ENCODE measurements at regions not wholly inside any gene's neighbourhood (a gene's known extent, or its start where the extent isn't known, plus 50 kb on each side); places are given as distances from the start of the nearest gene placed in this dataset.

DNA sequence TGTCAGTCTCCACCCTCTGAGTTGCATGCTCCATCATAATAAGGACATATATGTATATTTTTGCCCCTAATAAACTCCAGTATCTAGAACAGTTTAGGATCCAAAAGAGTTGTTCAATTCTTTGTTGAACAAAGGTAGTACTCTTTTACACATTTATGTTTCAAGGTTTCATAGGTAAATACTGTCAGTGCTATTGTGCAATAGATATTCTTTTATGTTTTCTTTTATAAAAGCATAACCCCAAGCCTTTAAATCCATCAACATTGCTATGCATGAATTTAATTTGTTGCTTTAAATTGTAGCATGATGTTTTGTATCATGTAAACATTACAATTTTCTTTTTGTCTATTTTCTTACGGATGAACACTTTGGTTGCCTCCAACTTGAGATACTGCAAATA is 469.7 kb upstream of the COBL start:
- Histone ChIP-seq H3K4me2 (ENCODE audit: insufficient read depth in 1 of 2, low read depth in 2 of 2, low read length in 2 of 2) (no peak overlapping the region), H3K4ac (replicated peaks; ENCODE audit: insufficient read length, low read depth, low read length) (no peak overlapping the region), H3K23ac (ENCODE audit: insufficient read length) (no peak overlapping the region), H2BK20ac (ENCODE audit: low read length) (no peak overlapping the region), H3K18ac (ENCODE audit: extremely low read depth, low read length) (no peak overlapping the region), H3K27ac (ENCODE audit: low read depth, low read length) (no peak overlapping the region), H2BK12ac (ENCODE audit: low read depth, low read length) (no peak overlapping the region), H2BK5ac (ENCODE audit: low read depth, low read length) (no peak overlapping the region), H2BK120ac (replicated peaks; ENCODE audit: low read depth, low read length) (no peak overlapping the region), H3K9ac (replicated peaks in 1 of 4; ENCODE audit: extremely low read depth in 1 of 4, low read depth in 3 of 4, low read length in 3 of 4) (no peak overlapping the region), H3K56ac (replicated peaks; ENCODE audit: insufficient read length, low read depth, low read length) (no peak overlapping the region), H3K4me1 (replicated peaks in 1 of 4; ENCODE audit: control insufficient read depth in 3 of 4, insufficient read depth in 4 of 4, low read length in 3 of 4) (peaks cover 0 to 3% (median 1%) of the 10 kb centered on the region in 4 experiments; a peak in 2 of 7 replicates), H2AK5ac (ENCODE audit: low read depth, low read length) (no peak overlapping the region), H4K5ac (ENCODE audit: insufficient read length, low read depth, low read length) (no peak overlapping the region), H2AFZ (ENCODE audit: low read length) (no peak overlapping the region), H4K91ac (replicated peaks; ENCODE audit: insufficient read length, low read length) (no peak overlapping the region), H3K9me3 (ENCODE audit: insufficient read depth in 2 of 2, low read depth in 1 of 2, low read length in 1 of 2) (no peaks in the 10 kb centered on the region), H2BK15ac (ENCODE audit: low read length) (no peak overlapping the region), H3K79me1 (ENCODE audit: low read depth, low read length) (no peaks in the 10 kb centered on the region), H3K79me2 (ENCODE audit: control insufficient read depth in 1 of 2, insufficient read depth in 2 of 2, low read length in 2 of 2) (no peaks in the 10 kb centered on the region), H4K8ac (ENCODE audit: extremely low read depth, insufficient read depth, low read length) (no peak overlapping the region), H3K4me3 (ENCODE audit: extremely low read depth in 1 of 4, insufficient read depth in 2 of 4, low read depth in 3 of 4, low read length in 4 of 4) (no peak overlapping the region), H3K14ac (ENCODE audit: insufficient read length) (no peak overlapping the region), H3K36me3 (ENCODE audit: control insufficient read depth in 2 of 4, insufficient read depth in 4 of 4, low read length in 3 of 4) (no peaks in the 10 kb centered on the region), H4K20me1 (replicated peaks in 1 of 2; ENCODE audit: control insufficient read depth in 1 of 2, insufficient read depth in 2 of 2, low read length in 2 of 2) (no peaks in the 10 kb centered on the region), H3K27me3 (replicated peaks in 1 of 4; ENCODE audit: control insufficient read depth in 3 of 4, extremely low read depth in 1 of 4, insufficient read depth in 3 of 4, low read length in 3 of 4) (no peaks in the 10 kb centered on the region), H3K23me2 (ENCODE audit: low read depth, low read length) (no peaks in the 10 kb centered on the region)
- DNase-seq (ENCODE audit: low read depth in 1 of 2, low spot score in 2 of 2) (no peak), FAIRE-seq (no peak)
- POLR2A ChIA-PET (ENCODE audit: partially characterized antibody) = no interaction called here
- TF ChIP-seq CEBPB (IDR thresholded peaks at IDR 0.05; ENCODE audit: low read depth, low read length) = peak; percentile 61; the same call in 1 of the 2 replicates
- TF ChIP-seq BCL11A (IDR thresholded peaks at IDR 0.05; ENCODE audit: low read depth in 2 of 2, low read length in 2 of 2) = no peak
- CTCF ChIA-PET (ENCODE audit: partially characterized antibody) = no interaction called here
- 95% methylated on average over 1 of the region's 1 CpG; no CpG with 5 or more reads in 1 of the 2 experiments for WGBS, 2 experiments (ENCODE audit: extremely low coverage in 1 of 2, insufficient coverage in 1 of 2, insufficient read length in 1 of 2, insufficient replicate concordance in 2 of 2, low coverage in 1 of 2, low lambda C conversion rate in 2 of 2, missing lambda C conversion rate in 1 of 2)

All from H1 (cell line).